ENCODE measurements at regions not wholly inside any gene's neighbourhood (a gene's known extent, or its start where the extent isn't known, plus 50 kb on each side); places are given as distances from the start of the nearest gene placed in this dataset.

- TF ChIP-seq CTCF (IDR thresholded peaks at IDR 0.05) (no peak), EP300 (IDR thresholded peaks at IDR 0.05) (no peak)
Measured at GRCh38 chr11:26801601-26802000, 79.7 kb upstream of the SLC5A12 start.
